ENCODE measurements at regions not wholly inside any gene's neighbourhood (a gene's known extent, or its start where the extent isn't known, plus 50 kb on each side); places are given as distances from the start of the nearest gene placed in this dataset.

DNA sequence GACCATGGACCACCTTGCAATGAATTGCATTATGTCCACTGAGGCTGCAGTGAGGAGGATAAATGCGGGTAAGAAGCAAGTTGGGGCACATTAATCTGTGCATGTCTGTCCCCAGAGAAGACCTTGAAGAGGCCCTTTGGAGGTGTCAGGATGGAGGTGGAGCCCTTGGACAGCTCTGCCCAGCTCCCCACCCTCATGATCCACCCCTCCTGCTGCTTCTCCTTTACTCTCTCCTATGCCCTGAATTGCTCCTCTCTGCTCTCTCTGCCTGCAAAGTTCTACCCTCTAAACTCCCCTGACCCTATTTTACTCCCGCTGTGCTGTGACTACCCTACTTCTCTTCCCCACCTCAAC lies 292.4 kb upstream of the USP24 start:
- no peak for TF ChIP-seq CTCF (IDR thresholded peaks at IDR 0.05; ENCODE audit: low read depth, low read length)
- no peak for TF ChIP-seq EZH2phosphoT487 (IDR thresholded peaks at IDR 0.05; ENCODE audit: low read depth)

All from OCI-LY3 (cell line).